Posterior cingulate gyrus (tissue), 11 donors: ENCODE measurements at regions not wholly inside any gene's neighbourhood (a gene's known extent, or its start where the extent isn't known, plus 50 kb on each side); places are given as distances from the start of the nearest gene placed in this dataset.
"Not testable (repeated sequence)": the region's sequence is repeated elsewhere in the genome, so short reads cannot be mapped to it uniquely, and the experiment has no call there.

Experiments
- DNase-seq, 10 donors: peaks; one replicate each; pipeline versions ENCODE4 v3.0.0 to v3.0.0-alpha.2; 2020 to 2021; ENCODE audit warnings: mixed read lengths in 3 of 10
- intact Hi-C: fragments of 100-400 bp; cut with DNase I; formaldehyde crosslinking; loops from one replicate; pipeline ENCODE4 v1.15.1; 2023

GRCh38 chr21:14009238-14009981 is 201.3 kb downstream of the LIPI start:
- intact Hi-C loops, result not testable (repeated sequence)
- peak in 1 of 10 donors; percentile 73 for DNase-seq

- intact Hi-C loops, result not testable (repeated sequence)
- DNase-seq, result peak in 1 of 10 donors; percentile 64
These were observed 202.3 kb downstream of the LIPI start for GRCh38 chr21:14008436-14008835.

DNA sequence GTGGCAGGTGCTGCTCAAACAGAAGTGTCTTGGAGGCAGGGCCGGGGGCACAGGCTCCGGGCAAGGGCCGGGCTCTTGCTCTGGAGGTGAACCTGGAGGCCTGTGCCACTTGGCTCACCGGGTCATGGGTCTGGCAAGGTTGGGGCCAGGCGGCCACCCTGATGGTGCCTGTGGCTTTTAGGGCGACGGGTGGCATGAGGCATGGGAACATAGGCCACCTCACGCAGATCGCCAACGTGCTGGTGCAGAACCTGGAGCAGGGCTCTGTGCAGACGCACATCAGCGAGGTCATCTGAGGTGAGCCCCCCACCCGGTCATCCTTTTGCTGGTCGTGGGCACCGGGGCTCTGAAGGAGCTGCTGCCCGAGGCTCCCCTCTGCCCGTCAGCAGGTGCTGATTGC is 202.7 kb downstream of the LIPI start:
- peak in 1 of 10 donors; percentile 61 for DNase-seq
- intact Hi-C loops, result not testable (repeated sequence)

DNA sequence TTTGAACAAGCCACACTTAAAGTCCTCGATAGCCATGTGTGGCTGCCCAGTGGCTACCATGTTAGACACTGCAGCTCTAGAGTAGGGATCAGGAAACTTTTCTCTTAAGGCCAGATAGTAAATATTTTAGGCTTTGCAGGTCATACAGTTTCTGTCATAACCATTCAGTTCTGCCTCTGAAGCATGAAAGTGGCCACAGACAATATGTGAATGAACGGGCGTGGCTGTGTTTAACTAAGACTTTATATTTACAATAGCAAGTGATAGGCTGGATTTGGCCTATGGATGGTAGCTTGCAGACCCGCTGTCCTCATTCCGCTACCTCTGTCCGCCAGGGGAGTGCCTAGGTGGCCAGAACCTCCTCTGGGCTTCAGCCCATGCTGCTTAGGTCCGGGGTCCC is 204.6 kb downstream of the LIPI start:
- intact Hi-C loops, result not testable (repeated sequence)

DNA sequence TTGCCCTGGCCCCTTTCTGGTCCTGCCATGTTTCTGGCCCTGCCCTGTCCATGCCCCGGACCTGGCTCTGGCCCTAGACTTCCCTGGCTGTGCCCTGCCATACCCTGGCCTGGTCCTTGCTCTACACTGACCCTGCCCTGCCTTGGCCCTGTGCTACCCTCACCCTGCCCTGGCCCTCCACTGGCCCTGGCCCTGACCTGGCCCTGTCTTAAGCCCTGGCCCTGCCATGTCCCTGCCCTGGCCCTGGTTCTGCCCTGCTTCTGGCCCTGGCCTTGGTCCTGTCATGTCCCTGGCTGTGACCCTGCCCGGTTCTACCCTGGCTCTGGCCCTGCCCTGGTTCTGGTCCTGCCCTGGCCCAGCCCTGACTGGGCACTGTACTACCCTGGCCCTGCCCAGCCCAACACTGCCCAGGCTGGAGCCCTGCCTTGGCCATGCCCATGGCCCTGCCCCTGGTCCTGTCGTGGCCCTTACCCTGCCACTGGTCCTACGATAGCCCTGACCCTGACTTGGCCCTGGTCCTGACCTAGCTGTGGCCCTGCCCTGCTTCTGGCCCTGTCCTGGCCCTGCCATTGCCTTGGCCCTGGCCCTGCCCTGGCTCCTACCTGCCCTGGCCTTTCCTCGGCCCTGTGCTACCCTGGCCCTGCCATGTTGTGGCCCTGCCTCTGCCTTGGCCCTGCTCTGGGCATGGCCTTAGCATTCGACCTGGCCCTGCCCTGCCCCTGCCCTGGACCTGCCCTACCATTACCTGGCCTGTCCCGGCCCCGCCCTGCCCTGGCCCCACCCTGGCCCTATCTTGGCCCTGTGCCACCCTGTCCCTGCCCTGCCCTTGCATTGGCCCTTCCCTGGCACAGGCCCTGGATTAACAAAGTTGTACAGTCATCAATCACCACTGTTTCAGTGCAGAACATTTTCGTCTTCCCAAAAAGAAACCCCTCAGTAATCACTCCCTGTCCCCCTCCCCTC is 223.5 kb downstream of the LIPI start:
- intact Hi-C loops, result not testable (repeated sequence)
- peak in 1 of 10 donors; percentile 82 for DNase-seq

More for the DNA sequence above, 204.6 kb downstream of the LIPI start:
- not testable (repeated sequence) for DNase-seq

DNA sequence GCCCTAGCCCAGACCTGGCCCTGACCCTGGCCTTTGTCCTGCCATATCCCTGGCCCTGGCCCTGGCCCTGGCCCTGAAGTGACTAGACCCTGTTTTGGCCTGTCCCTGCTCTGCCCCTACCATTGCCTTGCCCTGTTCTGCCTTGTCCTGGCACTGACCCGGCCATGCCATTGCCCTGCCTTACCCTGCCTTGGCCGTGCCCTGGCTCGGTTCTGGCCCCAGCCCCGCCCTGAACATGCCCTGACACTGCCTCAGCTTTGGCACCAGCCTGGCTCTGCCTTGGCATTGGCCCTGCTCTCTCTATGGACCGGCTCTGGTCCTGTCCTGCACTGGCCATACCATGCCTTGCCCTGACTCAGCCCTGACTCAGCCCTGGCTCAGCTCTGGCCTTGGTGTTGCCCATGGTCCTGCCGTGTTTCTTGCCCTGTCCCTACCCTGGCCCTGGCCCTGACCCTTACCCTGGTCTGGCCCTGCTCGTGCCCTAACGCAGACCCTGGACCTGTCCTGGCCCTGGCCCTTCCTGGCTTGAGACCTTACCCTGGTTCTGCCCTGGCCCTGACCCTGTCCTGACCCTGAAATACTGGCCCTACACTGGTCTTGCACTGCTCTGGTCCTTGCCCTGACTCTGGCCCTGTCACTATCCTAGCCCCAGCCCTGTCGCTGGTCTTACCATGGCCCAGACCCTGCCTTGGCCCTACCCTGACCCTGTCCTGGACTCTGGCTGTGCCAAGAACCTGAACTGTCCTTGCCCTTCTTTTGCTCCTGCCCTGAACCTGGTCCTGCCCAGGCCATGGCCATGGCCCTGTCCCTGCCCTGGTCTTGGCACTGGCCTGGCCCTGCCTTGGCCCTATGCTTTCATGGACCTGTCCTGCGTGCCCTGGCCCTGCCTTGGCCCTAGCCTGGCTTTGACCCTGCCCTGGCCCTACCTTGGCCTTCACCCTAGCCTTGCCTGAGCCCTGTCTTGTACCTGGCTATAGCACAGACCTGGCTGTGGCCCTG is 224.6 kb downstream of the LIPI start:
- peak in 2 of 10 donors; percentile 62 to 74 for DNase-seq
- intact Hi-C loops, result not testable (repeated sequence)

GRCh38 chr21:13985137-13985864 is 225.5 kb downstream of the LIPI start:
- peak in 2 of 10 donors; percentile 76 to 77 for DNase-seq
- intact Hi-C loops, result not testable (repeated sequence)

DNA sequence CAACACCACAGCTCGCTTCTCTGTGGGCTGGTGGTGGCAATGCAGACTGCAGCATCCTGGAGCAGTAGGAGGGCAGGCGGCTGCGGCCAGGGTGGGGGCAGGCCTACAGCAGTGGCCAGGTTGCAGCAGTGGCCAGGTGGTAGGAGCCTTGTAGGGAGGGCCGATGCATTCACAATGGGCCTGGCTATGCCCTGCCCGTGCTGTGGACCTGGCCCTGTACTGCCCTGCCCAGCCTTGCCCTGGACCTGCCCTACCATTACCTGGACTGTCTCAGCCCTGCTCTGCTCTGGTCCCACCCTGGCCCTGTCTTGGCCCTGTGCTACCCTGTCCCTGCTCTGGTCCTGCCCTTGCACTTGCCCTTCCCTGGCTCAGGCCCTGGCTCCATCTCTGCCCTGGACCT is 226.0 kb downstream of the LIPI start:
- DNase-seq, result peak in 1 of 10 donors; percentile 67
- intact Hi-C loops, result not testable (repeated sequence)

GRCh38 chr21:13981176-13982087 is 229.3 kb downstream of the LIPI start:
- peak in 1 of 10 donors; percentile 44 for DNase-seq

DNA sequence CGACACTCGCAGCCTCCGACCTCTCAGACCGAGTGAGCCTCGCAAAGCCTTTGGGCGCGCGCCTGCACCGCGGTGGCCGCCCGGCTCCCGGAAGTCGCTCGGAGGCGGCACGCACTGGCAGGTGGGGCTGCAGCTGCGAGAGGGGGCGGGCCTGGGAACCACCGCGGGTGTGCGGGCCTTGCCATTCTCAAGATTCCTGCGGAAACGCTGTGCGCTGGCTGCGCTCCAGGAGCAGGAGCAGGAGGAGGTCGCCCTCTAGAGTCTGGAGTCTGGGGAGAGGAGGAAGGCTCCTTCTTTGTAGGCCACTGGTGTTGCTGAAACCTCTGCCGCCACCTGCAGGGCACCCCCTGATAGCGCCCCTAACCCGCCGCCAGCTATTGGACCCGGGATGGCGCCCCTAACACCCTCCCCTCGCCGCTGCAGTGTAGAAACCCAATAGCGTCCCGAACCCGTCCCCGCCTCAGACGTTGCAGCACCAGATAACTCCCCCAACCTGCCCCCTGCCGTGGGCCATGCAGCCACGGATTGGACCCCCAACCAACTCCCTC is 230.6 kb downstream of the LIPI start:
- peak in 4 of 10 donors; percentile 31 to 89 (median 78) for DNase-seq
- intact Hi-C loops, result not testable (repeated sequence)

More at GRCh38 chr21:13981176-13982087, 229.3 kb downstream of the LIPI start:
- intact Hi-C loops, result not testable (repeated sequence)

- DNase-seq, result peak in 3 of 10 donors; percentile 72 to 80 (median 77)
These were observed 231.1 kb downstream of the LIPI start for GRCh38 chr21:13979608-13980007.

DNA sequence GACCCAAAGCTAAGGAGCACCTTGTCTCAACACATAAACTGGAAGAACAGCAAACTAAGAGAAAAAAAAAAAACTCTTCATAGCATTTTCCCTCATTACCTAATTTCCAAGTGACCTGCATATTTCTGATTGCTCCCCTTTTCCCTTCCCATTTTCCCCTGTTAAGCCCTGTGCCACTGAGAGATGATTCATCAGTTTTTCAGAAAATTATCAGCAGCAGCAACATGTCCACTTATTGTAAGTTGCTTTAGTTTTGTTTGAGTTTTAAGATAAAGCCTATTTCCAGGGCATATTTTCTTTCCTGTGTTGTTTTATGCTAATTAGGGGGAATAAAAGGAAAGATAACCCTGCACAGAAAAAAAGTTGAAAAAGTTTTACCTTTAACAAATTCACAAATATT is 236.2 kb downstream of the LIPI start:
- intact Hi-C loops, DNase-seq: not testable (repeated sequence)

More at GRCh38 chr21:13979608-13980007, 231.1 kb downstream of the LIPI start:
- intact Hi-C loops, result not testable (repeated sequence)

- DNase-seq, intact Hi-C loops: not testable (repeated sequence)
These were observed 240.9 kb downstream of the LIPI start for GRCh38 chr21:13969853-13970252.

GRCh38 chr21:13969002-13969401 is 241.8 kb downstream of the LIPI start:
- DNase-seq, intact Hi-C loops: not testable (repeated sequence)

DNA sequence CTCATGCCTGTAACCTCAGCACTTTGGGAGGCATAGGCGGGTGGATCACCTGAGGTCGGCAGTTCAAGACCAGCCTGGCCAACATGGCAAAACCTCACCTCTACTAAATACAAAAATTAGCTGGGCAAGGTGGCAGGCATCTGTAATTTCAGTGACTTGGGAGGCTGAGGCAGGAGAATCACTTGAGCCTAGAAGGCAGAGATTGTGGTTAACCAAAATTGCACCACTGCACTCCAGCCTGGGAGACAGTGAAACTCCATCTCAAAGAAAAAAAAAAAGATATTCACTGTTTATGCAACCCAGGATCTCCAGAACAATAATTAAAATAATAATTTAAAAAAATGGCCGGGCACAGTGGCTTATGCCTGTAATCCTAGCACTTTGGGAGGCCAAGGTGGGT is 247.5 kb downstream of the LIPI start:
- DNase-seq, intact Hi-C loops: not testable (repeated sequence)

GRCh38 chr21:13937236-13937635 is 273.5 kb downstream of the LIPI start:
- intact Hi-C loops, result no loop called here
- peak in 2 of 10 donors; percentile 60 to 74 for DNase-seq
